Karpas-422 (cell line): ENCODE measurements at regions not wholly inside any gene's neighbourhood (a gene's known extent, or its start where the extent isn't known, plus 50 kb on each side); places are given as distances from the start of the nearest gene placed in this dataset.

Source experiments
- DNase-seq: peaks from one replicate; pipeline ENCODE4 v3.0.0-alpha.2; 2015
- H2AFZ ChIP-seq: fragments of 200-600 bp; sonication (generic); 2 replicates; pipeline ENCODE4 v1.6.1; 2014; ENCODE audit warnings: antibody characterized with exemption, low read length, mixed read lengths
- H3K27ac ChIP-seq: fragments of 200-600 bp; sonication (generic); 2 replicates; pipeline ENCODE4 v1.5.1; 2014; ENCODE audit warnings: mild to moderate bottlenecking, low read length, moderate library complexity
- H3K27me3 ChIP-seq: fragments of 200-600 bp; sonication (generic); 2 replicates; pipeline ENCODE4 v1.6.1; 2014; ENCODE audit warnings: low read length, mixed read lengths
- H3K36me3 ChIP-seq: fragments of 200-600 bp; sonication (generic); 2 replicates; pipeline ENCODE4 v1.6.1; 2014; ENCODE audit warnings: low read length, mixed read lengths; ENCODE audit not compliant: insufficient read depth
- H3K4me1 ChIP-seq: fragments of 200-600 bp; sonication (generic); 2 replicates; pipeline ENCODE4 v1.6.1; 2014; ENCODE audit warnings: mild to moderate bottlenecking, low read length, mixed read lengths
- H3K4me2 ChIP-seq: fragments of 200-600 bp; sonication (generic); 2 replicates; pipeline ENCODE4 v1.6.1; 2014; ENCODE audit warnings: low read length, low read depth, mild to moderate bottlenecking; ENCODE audit not compliant: poor library complexity, severe bottlenecking
- H3K4me3 ChIP-seq: fragments of 200-600 bp; sonication (generic); 2 replicates; pipeline ENCODE4 v1.5.1; 2014; ENCODE audit warnings: mild to moderate bottlenecking, antibody characterized with exemption, low read length, mixed read lengths
- H3K79me2 ChIP-seq: fragments of 200-600 bp; sonication (generic); 2 replicates; pipeline ENCODE4 v1.6.1; 2014; ENCODE audit warnings: mild to moderate bottlenecking, low read length, mixed read lengths
- H3K9ac ChIP-seq: fragments of 200-600 bp; sonication (generic); 2 replicates; pipeline ENCODE4 v1.6.0; 2014; ENCODE audit warnings: low read length
- H3K9me2 ChIP-seq: fragments of 200-600 bp; sonication (generic), shearing (Covaris generic); replicated peaks from 2 replicates; pipeline ENCODE4 v1.6.0; 2014; ENCODE audit warnings: mild to moderate bottlenecking, low read length, moderate library complexity; ENCODE audit not compliant: insufficient read depth
- H3K9me3 ChIP-seq: fragments of 300-700, 200-600 bp; sonication (generic); 2 replicates; pipeline ENCODE4 v1.6.1; 2014; ENCODE audit warnings: low read length, mixed read lengths
- H4K20me1 ChIP-seq: fragments of 200-600 bp; sonication (generic); 2 replicates; pipeline ENCODE4 v1.6.1; 2014; ENCODE audit warnings: mild to moderate bottlenecking, antibody characterized with exemption, low read length, low read depth; ENCODE audit not compliant: insufficient read depth

DNA sequence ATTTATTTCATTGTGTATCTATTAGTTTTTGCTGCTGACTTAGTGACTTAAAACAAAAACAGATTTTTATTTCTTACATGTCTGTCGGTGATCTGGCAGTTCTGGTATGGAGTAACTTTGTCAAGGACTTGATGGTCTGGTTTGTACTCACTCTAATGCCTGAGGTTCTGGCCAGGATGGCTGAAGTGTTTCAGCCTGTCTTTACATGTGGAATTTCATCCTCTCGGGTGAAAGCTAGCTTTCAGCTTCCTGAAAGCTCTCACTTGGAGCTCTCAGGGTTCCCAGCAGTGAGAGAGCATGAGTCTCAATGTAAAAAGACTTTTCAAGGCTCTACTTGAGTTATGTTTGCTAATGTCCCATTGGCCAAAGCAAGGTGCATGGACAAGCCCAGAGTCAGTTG, 216.4 kb downstream of the NR4A2 start:
- Histone ChIP-seq H3K9me3 (peaks cover 13% of the 10 kb centered on the region; the same call in 1 of the 2 replicates), H3K4me1 (no peaks in the 10 kb centered on the region), H3K9me2 (no peaks in the 10 kb centered on the region), H2AFZ (no peak overlapping the region), H3K4me2 (no peak overlapping the region), H3K36me3 (no peaks in the 10 kb centered on the region), H4K20me1 (no peaks in the 10 kb centered on the region), H3K27ac (no peak overlapping the region), H3K79me2 (no peaks in the 10 kb centered on the region), H3K4me3 (no peak overlapping the region), H3K27me3 (no peaks in the 10 kb centered on the region), H3K9ac (no peak overlapping the region)
- DNase-seq = no peak

DNA sequence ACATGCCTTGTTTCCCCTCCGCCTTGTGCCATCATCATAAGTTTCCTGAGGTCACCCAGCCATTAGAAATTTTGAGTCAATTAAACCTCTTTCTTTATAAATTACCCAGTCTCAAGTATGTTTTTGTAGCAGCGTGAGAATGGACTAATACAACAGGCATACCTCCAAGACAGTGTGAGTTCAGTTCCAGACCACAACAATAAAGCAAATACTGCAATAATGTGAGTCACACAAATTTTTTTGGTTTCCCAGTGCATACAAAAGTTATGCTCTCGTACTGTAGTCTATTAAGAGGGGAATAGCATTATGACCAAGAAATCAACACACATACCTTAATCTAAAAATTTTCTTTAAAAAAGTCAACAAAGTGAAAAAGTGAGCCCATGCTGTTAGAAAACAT, 217.2 kb downstream of the NR4A2 start:
- no peak for DNase-seq
- no peak overlapping the region for H3K4me2 ChIP-seq
- H3K9ac ChIP-seq = no peak overlapping the region
- H3K36me3 ChIP-seq = no peaks in the 10 kb centered on the region
- H3K4me3 ChIP-seq = no peak overlapping the region
- H2AFZ ChIP-seq = no peak overlapping the region
- no peak overlapping the region for H3K27ac ChIP-seq
- H3K4me1 ChIP-seq = no peaks in the 10 kb centered on the region
- H3K9me3 ChIP-seq = peaks cover 10% of the 10 kb centered on the region
- H3K27me3 ChIP-seq = no peaks in the 10 kb centered on the region
- no peaks in the 10 kb centered on the region for H3K79me2 ChIP-seq
- H3K9me2 ChIP-seq = no peaks in the 10 kb centered on the region
- H4K20me1 ChIP-seq = no peaks in the 10 kb centered on the region

DNA sequence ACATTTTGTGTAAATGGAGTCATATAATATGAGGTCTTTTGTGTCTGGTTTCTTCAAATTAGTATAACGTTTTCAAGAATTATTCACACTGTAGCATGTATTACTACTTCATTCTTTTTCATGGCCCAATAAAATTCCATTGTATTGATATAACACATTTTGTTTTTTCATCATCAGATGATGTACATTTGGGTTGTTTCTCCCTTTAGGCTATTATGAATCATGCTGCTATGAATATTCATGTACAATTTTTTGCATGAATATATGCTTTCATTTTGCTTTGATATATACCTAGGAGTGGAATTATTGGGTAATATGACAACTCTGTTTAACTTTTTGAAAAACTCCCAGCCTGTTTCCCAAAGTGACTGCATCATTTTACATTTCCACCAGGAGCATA, 220.2 kb downstream of the NR4A2 start:
- Histone ChIP-seq H3K79me2 (no peaks in the 10 kb centered on the region), H3K4me1 (no peaks in the 10 kb centered on the region), H3K9ac (no peak overlapping the region), H2AFZ (no peak overlapping the region), H3K4me2 (no peak overlapping the region), H3K4me3 (no peak overlapping the region), H3K9me2 (no peaks in the 10 kb centered on the region), H3K27ac (no peak overlapping the region), H3K27me3 (no peaks in the 10 kb centered on the region), H3K36me3 (no peaks in the 10 kb centered on the region), H3K9me3 (peaks cover 9% of the 10 kb centered on the region), H4K20me1 (no peaks in the 10 kb centered on the region)
- no peak for DNase-seq

DNA sequence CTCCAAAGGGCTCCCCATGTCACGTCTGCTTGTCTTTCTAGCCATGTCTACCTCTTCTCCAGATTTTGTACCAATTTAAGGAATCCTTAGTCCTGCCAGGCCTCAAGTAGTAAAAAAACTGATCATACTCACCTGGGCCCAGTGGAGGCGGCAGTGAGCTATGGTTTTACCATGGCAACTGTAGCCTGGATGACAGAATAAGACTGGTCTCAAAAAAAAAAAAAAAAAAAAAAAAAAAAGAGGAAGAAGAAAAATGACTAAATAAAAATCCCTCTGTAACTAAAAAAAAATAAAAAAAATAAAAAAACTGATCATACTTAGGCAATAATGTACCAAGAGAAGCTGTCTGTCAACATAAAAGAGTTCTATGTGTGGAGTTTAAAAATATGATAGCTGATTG, 221.6 kb downstream of the NR4A2 start:
- H3K9me2 ChIP-seq = no peaks in the 10 kb centered on the region
- no peak overlapping the region for H3K4me3 ChIP-seq
- no peak overlapping the region for H3K9ac ChIP-seq
- H3K36me3 ChIP-seq = no peaks in the 10 kb centered on the region
- no peaks in the 10 kb centered on the region for H3K79me2 ChIP-seq
- no peak overlapping the region for H3K4me2 ChIP-seq
- H2AFZ ChIP-seq = no peak overlapping the region
- H3K27me3 ChIP-seq = no peaks in the 10 kb centered on the region
- peak; percentile 58 for DNase-seq
- H4K20me1 ChIP-seq = no peaks in the 10 kb centered on the region
- H3K4me1 ChIP-seq = no peaks in the 10 kb centered on the region
- no peak overlapping the region for H3K27ac ChIP-seq
- peaks cover 9% of the 10 kb centered on the region for H3K9me3 ChIP-seq

DNA sequence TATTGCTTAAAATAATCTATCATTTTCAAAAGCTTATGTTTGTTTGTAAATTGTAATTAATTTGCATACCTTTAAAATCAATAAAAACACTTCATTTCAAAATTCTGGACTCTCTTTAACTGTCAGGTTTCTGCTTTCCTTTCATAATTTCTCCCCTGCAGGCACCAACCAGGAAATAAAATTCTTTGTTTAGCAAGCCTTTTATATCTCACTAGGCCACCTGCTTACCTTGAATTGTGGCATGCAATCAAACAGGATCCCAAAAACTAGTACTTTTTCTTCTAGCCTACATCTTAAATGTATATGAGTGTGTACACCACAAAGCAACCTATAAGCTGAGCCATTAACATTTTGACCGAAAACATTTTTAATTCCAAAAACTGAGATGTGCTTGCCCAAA, 233.1 kb downstream of the NR4A2 start:
- H3K9me2 ChIP-seq = no peaks in the 10 kb centered on the region
- no peak for DNase-seq
- H3K79me2 ChIP-seq = no peaks in the 10 kb centered on the region
- no peaks in the 10 kb centered on the region for H4K20me1 ChIP-seq
- H3K4me2 ChIP-seq = no peak overlapping the region
- H3K27ac ChIP-seq = no peak overlapping the region
- H3K36me3 ChIP-seq = no peaks in the 10 kb centered on the region
- no peak overlapping the region for H3K4me3 ChIP-seq
- H3K9ac ChIP-seq = no peak overlapping the region
- H3K4me1 ChIP-seq = no peaks in the 10 kb centered on the region
- H3K9me3 ChIP-seq = peaks cover 15% of the 10 kb centered on the region
- H3K27me3 ChIP-seq = no peaks in the 10 kb centered on the region
- H2AFZ ChIP-seq = no peak overlapping the region

DNA sequence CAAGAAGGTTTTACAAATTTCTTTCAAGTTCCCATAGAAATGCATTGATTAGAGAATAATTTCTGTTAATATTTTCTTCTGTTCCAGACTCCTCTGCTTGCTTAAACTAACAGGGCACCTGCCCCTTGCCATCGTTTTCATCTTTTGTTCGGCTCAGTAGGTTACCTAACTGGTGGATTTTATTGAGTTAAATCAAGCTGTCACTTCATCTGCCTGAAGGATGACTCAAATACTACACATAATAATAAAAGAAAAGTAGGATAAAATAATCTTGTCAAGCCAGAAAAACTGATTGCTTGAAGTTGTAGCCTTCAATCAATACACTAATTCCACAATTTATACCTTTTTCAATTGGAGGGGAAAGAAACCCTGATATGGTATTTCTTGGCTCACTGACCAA, 234.0 kb downstream of the NR4A2 start:
- no peaks in the 10 kb centered on the region for H3K27me3 ChIP-seq
- peaks cover 15% of the 10 kb centered on the region for H3K9me3 ChIP-seq
- no peak overlapping the region for H2AFZ ChIP-seq
- no peaks in the 10 kb centered on the region for H4K20me1 ChIP-seq
- DNase-seq = no peak
- no peaks in the 10 kb centered on the region for H3K36me3 ChIP-seq
- H3K27ac ChIP-seq = no peak overlapping the region
- no peaks in the 10 kb centered on the region for H3K4me1 ChIP-seq
- no peak overlapping the region for H3K4me3 ChIP-seq
- no peak overlapping the region for H3K9ac ChIP-seq
- H3K9me2 ChIP-seq = no peaks in the 10 kb centered on the region
- no peak overlapping the region for H3K4me2 ChIP-seq
- no peaks in the 10 kb centered on the region for H3K79me2 ChIP-seq

DNA sequence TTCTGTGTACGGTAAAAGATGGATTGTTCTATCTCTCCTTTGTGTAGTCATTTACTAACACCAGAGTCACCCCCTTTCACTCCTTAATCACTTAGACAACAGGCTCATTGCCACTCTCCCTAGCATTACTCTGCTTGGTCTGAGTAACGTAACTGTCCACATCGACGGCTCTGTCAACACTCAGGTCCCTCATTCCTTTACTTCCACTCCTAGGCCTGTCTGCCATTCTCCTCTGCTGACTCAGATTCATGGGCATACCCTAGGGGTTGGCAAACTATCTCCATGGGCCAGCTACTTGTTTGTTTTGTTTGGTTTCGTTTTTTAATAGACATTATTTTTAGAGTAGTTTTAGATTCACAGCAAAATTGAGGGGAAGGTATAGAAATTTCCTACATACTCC, 243.9 kb downstream of the NR4A2 start:
- H3K9ac ChIP-seq = no peak overlapping the region
- no peaks in the 10 kb centered on the region for H3K4me1 ChIP-seq
- H3K9me2 ChIP-seq = no peaks in the 10 kb centered on the region
- H3K79me2 ChIP-seq = no peaks in the 10 kb centered on the region
- H4K20me1 ChIP-seq = no peaks in the 10 kb centered on the region
- H3K36me3 ChIP-seq = no peaks in the 10 kb centered on the region
- H2AFZ ChIP-seq = no peak overlapping the region
- H3K9me3 ChIP-seq = peaks cover 11% of the 10 kb centered on the region
- H3K4me2 ChIP-seq = no peak overlapping the region
- no peak for DNase-seq
- H3K27me3 ChIP-seq = no peaks in the 10 kb centered on the region
- no peak overlapping the region for H3K27ac ChIP-seq
- H3K4me3 ChIP-seq = no peak overlapping the region

DNA sequence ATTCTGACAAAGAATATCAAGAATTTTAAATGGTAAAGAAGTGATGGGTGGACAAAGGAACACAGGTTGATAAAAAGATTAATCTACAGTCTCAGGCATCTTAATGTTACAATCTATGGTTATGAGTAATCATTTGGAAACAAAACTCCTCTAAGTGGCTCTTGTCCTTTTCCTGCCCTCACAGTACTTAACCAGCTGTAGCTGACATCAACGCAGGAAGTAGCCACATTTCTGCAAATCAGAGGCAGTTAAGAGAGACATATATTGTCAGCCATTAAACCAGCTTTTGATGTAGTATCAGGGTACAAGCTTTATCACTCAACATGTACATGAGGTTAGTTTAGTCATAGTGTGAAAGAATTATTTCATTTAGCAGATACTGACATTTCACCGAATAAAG, 244.6 kb downstream of the NR4A2 start:
- Histone ChIP-seq H3K79me2 (no peaks in the 10 kb centered on the region), H3K9me2 (no peaks in the 10 kb centered on the region), H2AFZ (no peak overlapping the region), H3K27ac (no peak overlapping the region), H3K9ac (no peak overlapping the region), H3K4me2 (no peak overlapping the region), H3K27me3 (no peaks in the 10 kb centered on the region), H3K4me1 (no peaks in the 10 kb centered on the region), H3K4me3 (no peak overlapping the region), H3K9me3 (peaks cover 11% of the 10 kb centered on the region), H4K20me1 (no peaks in the 10 kb centered on the region), H3K36me3 (no peaks in the 10 kb centered on the region)
- DNase-seq = no peak
